Natural killer cell (primary cell): ENCODE measurements at regions not wholly inside any gene's neighbourhood (a gene's known extent, or its start where the extent isn't known, plus 50 kb on each side); places are given as distances from the start of the nearest gene placed in this dataset.

Experiments used
- ATAC-seq, 3 donors: fragments of 150-1000 bp in 2 of 3; fragments of 200-7000 bp in 1 of 3; cut with Tn5 transposase; 1 replicate in 1 of 3; 2 replicates in 2 of 3; pipeline ENCODE4 v1.10.0; 2021; ENCODE audit warnings: mild to moderate bottlenecking in 2 of 3, moderate library complexity in 2 of 3
- DNase-seq, 2 donors: peaks; one replicate each; pipeline versions ENCODE4 v3.0.0 to v3.0.0-alpha.2; 2013 to 2021; ENCODE audit warnings: mixed read lengths in 1 of 2
- H3K27ac ChIP-seq: one replicate; pipeline ENCODE4 v1.5.1; 2013; ENCODE audit warnings: mild to moderate bottlenecking, low read length
- H3K27me3 ChIP-seq: one replicate; pipeline ENCODE4 v1.6.1; 2013; ENCODE audit warnings: low read length; ENCODE audit not compliant: control insufficient read depth, insufficient read depth
- H3K36me3 ChIP-seq: one replicate; pipeline ENCODE4 v1.6.1; 2013; ENCODE audit warnings: low read length; ENCODE audit not compliant: control insufficient read depth, insufficient read depth
- H3K4me1 ChIP-seq: one replicate; pipeline ENCODE4 v1.6.1; 2013; ENCODE audit warnings: low read length; ENCODE audit not compliant: control insufficient read depth, insufficient read depth
- H3K4me3 ChIP-seq: one replicate; pipeline ENCODE4 v1.5.1; 2013; ENCODE audit warnings: low read length
- H3K9me3 ChIP-seq: one replicate; pipeline ENCODE4 v1.6.1; 2013; ENCODE audit warnings: low read length; ENCODE audit not compliant: control insufficient read depth, insufficient read depth
- H3K27ac Mint-ChIP-seq, 2 donors: one replicate each; pipeline ENCODE4 v1.8.0; 2022; ENCODE audit warnings: mild to moderate bottlenecking in 2 of 2, mixed read lengths in 2 of 2, moderate library complexity in 1 of 2
- H3K27me3 Mint-ChIP-seq, 2 donors: one replicate each; pipeline ENCODE4 v1.8.0; 2022; ENCODE audit warnings: low read depth in 2 of 2, mixed read lengths in 2 of 2
- H3K36me3 Mint-ChIP-seq: one replicate; pipeline ENCODE4 v1.8.0; 2022; ENCODE audit warnings: mixed read lengths
- H3K4me1 Mint-ChIP-seq, 2 donors: one replicate each; pipeline ENCODE4 v1.8.0; 2022; ENCODE audit warnings: mixed read lengths in 2 of 2
- H3K4me3 Mint-ChIP-seq: one replicate; pipeline ENCODE4 v1.8.0; 2022; ENCODE audit warnings: mild to moderate bottlenecking, moderate library complexity, mixed read lengths
- H3K9me3 Mint-ChIP-seq, 2 donors: one replicate each; pipeline ENCODE4 v1.8.0; 2022; ENCODE audit warnings: mixed read lengths in 2 of 2
- WGBS: methylation state at CpG from one replicate; pipeline ENCODE4 v1.1.7; 2013; ENCODE audit warnings: missing lambda C conversion rate; ENCODE audit not compliant: insufficient coverage; 5-methylcytosine and 5-hydroxymethylcytosine counted together
- intact Hi-C: fragments of 100-400 bp; cut with micrococcal nuclease; formaldehyde crosslinking; loops from one replicate; pipeline ENCODE4 v1.14.2; 2022
- TF ChIP-seq, protein P1 (sequence below): fragments of 200-600 bp; IDR thresholded peaks from one replicate; pipeline ENCODE4 v1.8.0; 2022; ENCODE audit warnings: antibody characterized with exemption

DNA sequence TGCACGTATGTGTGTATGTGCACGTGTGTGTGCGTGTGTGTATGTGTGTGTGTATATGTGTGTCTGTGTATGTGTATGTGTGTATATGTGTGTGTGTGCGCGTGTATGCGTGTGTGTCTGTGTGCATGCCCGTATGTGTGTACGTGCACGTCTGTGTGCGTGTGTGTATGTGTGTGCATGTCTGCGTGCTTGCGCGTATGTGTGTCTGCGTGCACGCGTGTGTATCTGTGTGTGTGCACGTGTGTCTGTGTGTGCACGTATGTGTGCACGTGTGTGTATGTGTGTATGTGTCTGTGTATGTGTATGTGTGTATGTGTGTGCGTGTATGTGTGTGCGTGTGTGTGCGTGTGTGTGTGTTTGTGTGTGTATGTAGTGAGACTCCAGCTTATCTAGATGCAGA lies 97.5 kb upstream of the SPATS2L start:
- DNase-seq, result no peak
- Mint-ChIP-seq H3K36me3 (no peaks in the 10 kb centered on the region), H3K27me3 (peaks cover 6 to 10% of the 10 kb centered on the region in 2 donors), H3K9me3 (peaks cover 9 to 10% of the 10 kb centered on the region in 2 donors), H3K27ac (no peak overlapping the region), H3K4me3 (no peak overlapping the region), H3K4me1 (no peaks in the 10 kb centered on the region)
- intact Hi-C loops, result no loop called here
- no peak overlapping the region for H3K27ac ChIP-seq
- TF ChIP-seq, protein P1, sequence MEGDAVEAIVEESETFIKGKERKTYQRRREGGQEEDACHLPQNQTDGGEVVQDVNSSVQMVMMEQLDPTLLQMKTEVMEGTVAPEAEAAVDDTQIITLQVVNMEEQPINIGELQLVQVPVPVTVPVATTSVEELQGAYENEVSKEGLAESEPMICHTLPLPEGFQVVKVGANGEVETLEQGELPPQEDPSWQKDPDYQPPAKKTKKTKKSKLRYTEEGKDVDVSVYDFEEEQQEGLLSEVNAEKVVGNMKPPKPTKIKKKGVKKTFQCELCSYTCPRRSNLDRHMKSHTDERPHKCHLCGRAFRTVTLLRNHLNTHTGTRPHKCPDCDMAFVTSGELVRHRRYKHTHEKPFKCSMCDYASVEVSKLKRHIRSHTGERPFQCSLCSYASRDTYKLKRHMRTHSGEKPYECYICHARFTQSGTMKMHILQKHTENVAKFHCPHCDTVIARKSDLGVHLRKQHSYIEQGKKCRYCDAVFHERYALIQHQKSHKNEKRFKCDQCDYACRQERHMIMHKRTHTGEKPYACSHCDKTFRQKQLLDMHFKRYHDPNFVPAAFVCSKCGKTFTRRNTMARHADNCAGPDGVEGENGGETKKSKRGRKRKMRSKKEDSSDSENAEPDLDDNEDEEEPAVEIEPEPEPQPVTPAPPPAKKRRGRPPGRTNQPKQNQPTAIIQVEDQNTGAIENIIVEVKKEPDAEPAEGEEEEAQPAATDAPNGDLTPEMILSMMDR, result no peak
- no peaks in the 10 kb centered on the region for H3K9me3 ChIP-seq
- H3K4me3 ChIP-seq, result no peak overlapping the region
- H3K4me1 ChIP-seq, result no peaks in the 10 kb centered on the region
- H3K36me3 ChIP-seq, result no peaks in the 10 kb centered on the region
- no peaks in the 10 kb centered on the region for H3K27me3 ChIP-seq
- WGBS, result 75% methylated on average over 22 of the region's 22 CpGs
- peak in 1 of 3 donors; percentile 41 for ATAC-seq

- Mint-ChIP-seq H3K4me3 (no peak overlapping the region), H3K9me3 (peaks cover 9 to 10% of the 10 kb centered on the region in 2 donors), H3K27ac (no peak overlapping the region), H3K27me3 (peaks cover 11 to 20% of the 10 kb centered on the region in 2 donors), H3K36me3 (no peaks in the 10 kb centered on the region), H3K4me1 (no peaks in the 10 kb centered on the region)
- Histone ChIP-seq H3K36me3 (no peaks in the 10 kb centered on the region), H3K27ac (no peak overlapping the region), H3K4me3 (no peak overlapping the region), H3K27me3 (no peaks in the 10 kb centered on the region), H3K4me1 (no peaks in the 10 kb centered on the region), H3K9me3 (no peaks in the 10 kb centered on the region)
- TF ChIP-seq, protein P1, result no peak
- ATAC-seq (no peak), DNase-seq (no peak)
- intact Hi-C loops, result no loop called here
- 67% methylated on average over 3 of the region's 5 CpGs for WGBS
Observed at GRCh38 chr2:200211643-200212042, 94.8 kb upstream of the SPATS2L start.

GRCh38 chr2:200212862-200213425 lies 93.5 kb upstream of the SPATS2L start:
- Mint-ChIP-seq H3K4me1 (no peaks in the 10 kb centered on the region), H3K27ac (no peak overlapping the region), H3K27me3 (peaks cover 11 to 22% of the 10 kb centered on the region in 2 donors), H3K4me3 (no peak overlapping the region), H3K9me3 (peaks cover 9 to 10% of the 10 kb centered on the region in 2 donors), H3K36me3 (no peaks in the 10 kb centered on the region)
- H3K27me3 ChIP-seq, result no peaks in the 10 kb centered on the region
- intact Hi-C loops, result no loop called here
- no peak for ATAC-seq
- TF ChIP-seq, protein P1, result no peak
- no peaks in the 10 kb centered on the region for H3K4me1 ChIP-seq
- H3K27ac ChIP-seq, result no peak overlapping the region
- no peaks in the 10 kb centered on the region for H3K9me3 ChIP-seq
- H3K4me3 ChIP-seq, result no peak overlapping the region
- DNase-seq, result no peak
- WGBS, result 75% methylated on average over 5 of the region's 5 CpGs
- H3K36me3 ChIP-seq, result no peaks in the 10 kb centered on the region

DNA sequence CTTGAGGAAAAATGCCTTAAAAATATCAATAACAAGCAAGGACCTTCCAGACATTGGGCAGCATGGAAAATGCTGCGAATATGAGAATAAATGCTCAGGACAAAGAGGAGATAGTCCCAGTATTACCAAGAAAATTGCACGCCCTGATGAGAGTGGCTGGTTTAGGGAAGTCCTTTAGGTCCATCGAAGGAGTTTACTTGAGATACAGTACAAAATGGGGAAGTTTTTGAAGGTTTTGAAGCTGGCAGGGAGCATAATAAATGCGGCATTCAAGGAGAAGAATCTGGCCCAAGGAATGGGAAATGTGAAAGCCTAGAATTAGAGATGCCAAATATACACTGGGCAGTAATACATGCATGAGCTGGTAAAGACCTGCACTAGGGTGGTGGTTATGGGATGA lies 90.2 kb upstream of the SPATS2L start:
- no peaks in the 10 kb centered on the region for H3K36me3 Mint-ChIP-seq
- H3K27ac Mint-ChIP-seq, result no peak overlapping the region
- Histone ChIP-seq H3K36me3 (no peaks in the 10 kb centered on the region), H3K4me1 (no peaks in the 10 kb centered on the region), H3K27ac (no peak overlapping the region), H3K9me3 (no peaks in the 10 kb centered on the region), H3K27me3 (no peaks in the 10 kb centered on the region), H3K4me3 (no peak overlapping the region)
- intact Hi-C loops, result no loop called here
- 62% methylated on average over 4 of the region's 4 CpGs for WGBS
- H3K4me1 Mint-ChIP-seq, result no peaks in the 10 kb centered on the region
- TF ChIP-seq, protein P1, result no peak
- H3K9me3 Mint-ChIP-seq, result no peaks in the 10 kb centered on the region
- H3K27me3 Mint-ChIP-seq, result peaks cover 11 to 19% of the 10 kb centered on the region in 2 donors
- DNase-seq (no peak), ATAC-seq (no peak)
- H3K4me3 Mint-ChIP-seq, result no peak overlapping the region
